ENCODE measurements at regions not wholly inside any gene's neighbourhood (a gene's known extent, or its start where the extent isn't known, plus 50 kb on each side); places are given as distances from the start of the nearest gene placed in this dataset.

DNA sequence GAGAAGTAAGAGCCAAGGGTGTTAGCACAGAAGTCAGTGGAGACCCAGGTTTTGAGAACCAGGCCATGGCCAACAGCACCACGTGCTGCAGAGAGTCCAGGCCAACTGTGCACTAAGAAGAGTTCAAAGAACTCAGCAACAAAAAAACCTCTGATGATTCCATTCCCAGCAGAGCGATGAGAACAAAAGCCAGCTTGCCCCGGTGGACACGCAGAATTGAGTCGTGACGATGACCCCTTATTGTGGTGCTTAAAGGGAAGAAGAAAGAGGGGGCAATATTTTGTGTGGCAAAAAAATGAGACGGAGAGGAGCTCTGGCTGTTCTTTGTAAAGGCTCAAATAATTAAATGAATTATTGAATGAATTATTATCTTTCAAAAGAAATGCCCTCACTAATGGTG, 468.3 kb upstream of the AUTS2 start:
- H3K9ac ChIP-seq (ENCODE audit: insufficient read depth, low read length) = no peak overlapping the region
- no peaks in the 10 kb centered on the region for H3K79me2 ChIP-seq (ENCODE audit: control insufficient read depth, insufficient read depth, low read length)

DNA sequence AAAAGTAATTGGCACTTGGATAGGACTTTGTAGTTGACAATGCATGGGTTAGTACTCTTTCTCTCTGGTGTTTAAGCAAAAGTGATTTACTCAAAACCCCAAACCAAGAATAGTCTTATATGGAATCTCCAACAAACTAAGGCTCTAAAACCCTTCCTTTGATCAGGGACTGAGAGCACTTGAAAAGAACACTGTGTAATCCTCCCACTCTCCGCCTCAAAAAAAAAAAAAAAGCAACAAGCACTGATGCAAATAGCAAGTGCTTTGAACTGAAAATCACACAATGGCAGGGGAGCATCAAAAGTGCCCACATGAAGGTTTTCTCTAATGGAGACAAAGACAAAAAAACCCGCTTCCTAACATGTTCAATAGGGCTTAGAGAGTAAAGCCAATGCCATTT, 467.9 kb upstream of the AUTS2 start:
- Histone ChIP-seq H3K4me2 (ENCODE audit: extremely low read depth, insufficient read depth, low read length) (no peak overlapping the region), H3K79me2 (ENCODE audit: control insufficient read depth, insufficient read depth, low read length) (no peaks in the 10 kb centered on the region), H2AFZ (ENCODE audit: low read length) (no peak overlapping the region), H3K36me3 (ENCODE audit: control insufficient read depth, insufficient read depth, low read length) (no peaks in the 10 kb centered on the region), H3K9ac (ENCODE audit: insufficient read depth, low read length) (no peak overlapping the region), H3K27ac (ENCODE audit: insufficient read depth, low read length) (no peak overlapping the region), H3K4me1 (ENCODE audit: control insufficient read depth, extremely low read depth, insufficient read depth, low read length) (no peaks in the 10 kb centered on the region), H3K27me3 (ENCODE audit: control insufficient read depth, insufficient read depth, low read length) (no peaks in the 10 kb centered on the region), H3K4me3 (replicated peaks in 1 of 4; ENCODE audit: control extremely low read depth in 1 of 4, insufficient read depth in 1 of 4, low read depth in 3 of 4, low read length in 4 of 4) (no peak overlapping the region), H4K20me1 (ENCODE audit: control insufficient read depth, extremely low read depth, insufficient read depth, low read length) (no peaks in the 10 kb centered on the region), H3K9me3 (ENCODE audit: control insufficient read depth, insufficient read depth, low read depth, low read length) (no peaks in the 10 kb centered on the region)
- no peak for DNase-seq (ENCODE audit: low read depth in 2 of 2)
- no peak for TF ChIP-seq EZH2 (IDR thresholded peaks at IDR 0.05; ENCODE audit: low read length, missing control alignments)
- TF ChIP-seq, protein P1, sequence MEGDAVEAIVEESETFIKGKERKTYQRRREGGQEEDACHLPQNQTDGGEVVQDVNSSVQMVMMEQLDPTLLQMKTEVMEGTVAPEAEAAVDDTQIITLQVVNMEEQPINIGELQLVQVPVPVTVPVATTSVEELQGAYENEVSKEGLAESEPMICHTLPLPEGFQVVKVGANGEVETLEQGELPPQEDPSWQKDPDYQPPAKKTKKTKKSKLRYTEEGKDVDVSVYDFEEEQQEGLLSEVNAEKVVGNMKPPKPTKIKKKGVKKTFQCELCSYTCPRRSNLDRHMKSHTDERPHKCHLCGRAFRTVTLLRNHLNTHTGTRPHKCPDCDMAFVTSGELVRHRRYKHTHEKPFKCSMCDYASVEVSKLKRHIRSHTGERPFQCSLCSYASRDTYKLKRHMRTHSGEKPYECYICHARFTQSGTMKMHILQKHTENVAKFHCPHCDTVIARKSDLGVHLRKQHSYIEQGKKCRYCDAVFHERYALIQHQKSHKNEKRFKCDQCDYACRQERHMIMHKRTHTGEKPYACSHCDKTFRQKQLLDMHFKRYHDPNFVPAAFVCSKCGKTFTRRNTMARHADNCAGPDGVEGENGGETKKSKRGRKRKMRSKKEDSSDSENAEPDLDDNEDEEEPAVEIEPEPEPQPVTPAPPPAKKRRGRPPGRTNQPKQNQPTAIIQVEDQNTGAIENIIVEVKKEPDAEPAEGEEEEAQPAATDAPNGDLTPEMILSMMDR (conservative IDR thresholded peaks at IDR 0.05 in 1 of 2, IDR thresholded peaks at IDR 0.05 in 1 of 2; ENCODE audit: low read depth in 1 of 2, low read length in 2 of 2) = no peak

More for the DNA sequence above, 468.3 kb upstream of the AUTS2 start:
- Histone ChIP-seq H3K4me3 (replicated peaks in 1 of 4; ENCODE audit: control extremely low read depth in 1 of 4, insufficient read depth in 1 of 4, low read depth in 3 of 4, low read length in 4 of 4) (no peak overlapping the region), H3K27ac (ENCODE audit: insufficient read depth, low read length) (no peak overlapping the region), H3K27me3 (ENCODE audit: control insufficient read depth, insufficient read depth, low read length) (no peaks in the 10 kb centered on the region), H4K20me1 (ENCODE audit: control insufficient read depth, extremely low read depth, insufficient read depth, low read length) (no peaks in the 10 kb centered on the region), H2AFZ (ENCODE audit: low read length) (no peak overlapping the region), H3K4me2 (ENCODE audit: extremely low read depth, insufficient read depth, low read length) (no peak overlapping the region), H3K36me3 (ENCODE audit: control insufficient read depth, insufficient read depth, low read length) (no peaks in the 10 kb centered on the region), H3K4me1 (ENCODE audit: control insufficient read depth, extremely low read depth, insufficient read depth, low read length) (no peaks in the 10 kb centered on the region), H3K9me3 (ENCODE audit: control insufficient read depth, insufficient read depth, low read depth, low read length) (no peaks in the 10 kb centered on the region)
- no peak for DNase-seq (ENCODE audit: low read depth in 2 of 2)
- TF ChIP-seq EZH2 (IDR thresholded peaks at IDR 0.05; ENCODE audit: low read length, missing control alignments) = no peak
- TF ChIP-seq, protein P1 (conservative IDR thresholded peaks at IDR 0.05 in 1 of 2, IDR thresholded peaks at IDR 0.05 in 1 of 2; ENCODE audit: low read depth in 1 of 2, low read length in 2 of 2) = no peak

DNA sequence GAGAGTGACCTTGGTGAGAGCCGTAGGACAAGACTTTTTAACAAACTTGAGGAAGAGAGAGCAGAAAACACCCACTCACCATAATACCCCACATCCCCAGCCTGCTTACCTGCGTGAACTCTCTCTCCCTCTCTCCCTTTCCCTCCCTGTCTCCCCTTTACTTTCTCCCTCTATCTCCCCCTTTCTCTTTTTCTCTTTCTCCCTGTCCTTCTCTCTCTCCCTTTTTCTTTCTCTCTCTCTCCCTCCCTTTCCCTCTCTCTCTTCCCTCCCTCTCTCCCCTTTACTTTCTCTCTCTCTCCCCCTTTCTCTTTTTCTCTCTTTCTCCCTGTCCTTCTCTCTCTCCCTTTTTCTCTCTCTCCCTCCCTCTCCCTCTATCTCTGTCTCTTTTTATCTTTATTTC, 464.0 kb upstream of the AUTS2 start:
- H3K27ac ChIP-seq (ENCODE audit: insufficient read depth, low read length) = no peak overlapping the region
- H3K4me3 ChIP-seq (replicated peaks in 1 of 4; ENCODE audit: control extremely low read depth in 1 of 4, insufficient read depth in 1 of 4, low read depth in 3 of 4, low read length in 4 of 4) = no peak overlapping the region
- no peaks in the 10 kb centered on the region for H3K9me3 ChIP-seq (ENCODE audit: control insufficient read depth, insufficient read depth, low read depth, low read length)
- H3K27me3 ChIP-seq (ENCODE audit: control insufficient read depth, insufficient read depth, low read length) = no peaks in the 10 kb centered on the region
- TF ChIP-seq, protein P1 (conservative IDR thresholded peaks at IDR 0.05 in 1 of 2, IDR thresholded peaks at IDR 0.05 in 1 of 2; ENCODE audit: low read depth in 1 of 2, low read length in 2 of 2) = no peak
- TF ChIP-seq EZH2 (IDR thresholded peaks at IDR 0.05; ENCODE audit: low read length, missing control alignments) = no peak
- H3K36me3 ChIP-seq (ENCODE audit: control insufficient read depth, insufficient read depth, low read length) = no peaks in the 10 kb centered on the region
- H3K9ac ChIP-seq (ENCODE audit: insufficient read depth, low read length) = no peak overlapping the region
- H4K20me1 ChIP-seq (ENCODE audit: control insufficient read depth, extremely low read depth, insufficient read depth, low read length) = no peaks in the 10 kb centered on the region
- no peak overlapping the region for H3K4me2 ChIP-seq (ENCODE audit: extremely low read depth, insufficient read depth, low read length)
- H2AFZ ChIP-seq (ENCODE audit: low read length) = no peak overlapping the region
- no peaks in the 10 kb centered on the region for H3K4me1 ChIP-seq (ENCODE audit: control insufficient read depth, extremely low read depth, insufficient read depth, low read length)
- no peaks in the 10 kb centered on the region for H3K79me2 ChIP-seq (ENCODE audit: control insufficient read depth, insufficient read depth, low read length)
- DNase-seq (ENCODE audit: low read depth in 2 of 2) = no peak

Measured in fibroblast of lung (primary cell).